ENCODE measurements at regions not wholly inside any gene's neighbourhood (a gene's known extent, or its start where the extent isn't known, plus 50 kb on each side); places are given as distances from the start of the nearest gene placed in this dataset.

GRCh38 chr10:117781216-117781831, 238.8 kb downstream of the EMX2 start:
- ATAC-seq (ENCODE audit: insufficient read depth, low read depth) (no peak), DNase-seq (no peak)
- TF ChIP-seq, protein P1, sequence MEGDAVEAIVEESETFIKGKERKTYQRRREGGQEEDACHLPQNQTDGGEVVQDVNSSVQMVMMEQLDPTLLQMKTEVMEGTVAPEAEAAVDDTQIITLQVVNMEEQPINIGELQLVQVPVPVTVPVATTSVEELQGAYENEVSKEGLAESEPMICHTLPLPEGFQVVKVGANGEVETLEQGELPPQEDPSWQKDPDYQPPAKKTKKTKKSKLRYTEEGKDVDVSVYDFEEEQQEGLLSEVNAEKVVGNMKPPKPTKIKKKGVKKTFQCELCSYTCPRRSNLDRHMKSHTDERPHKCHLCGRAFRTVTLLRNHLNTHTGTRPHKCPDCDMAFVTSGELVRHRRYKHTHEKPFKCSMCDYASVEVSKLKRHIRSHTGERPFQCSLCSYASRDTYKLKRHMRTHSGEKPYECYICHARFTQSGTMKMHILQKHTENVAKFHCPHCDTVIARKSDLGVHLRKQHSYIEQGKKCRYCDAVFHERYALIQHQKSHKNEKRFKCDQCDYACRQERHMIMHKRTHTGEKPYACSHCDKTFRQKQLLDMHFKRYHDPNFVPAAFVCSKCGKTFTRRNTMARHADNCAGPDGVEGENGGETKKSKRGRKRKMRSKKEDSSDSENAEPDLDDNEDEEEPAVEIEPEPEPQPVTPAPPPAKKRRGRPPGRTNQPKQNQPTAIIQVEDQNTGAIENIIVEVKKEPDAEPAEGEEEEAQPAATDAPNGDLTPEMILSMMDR (IDR thresholded peaks at IDR 0.05; ENCODE audit: borderline replicate concordance, extremely low read depth, low read length, poor library complexity, severe bottlenecking) = no peak

GRCh38 chr10:117782276-117782675, 239.7 kb downstream of the EMX2 start:
- no peak for DNase-seq

More at GRCh38 chr10:117781216-117781831, 238.8 kb downstream of the EMX2 start:
- Histone ChIP-seq H3K9me3 (ENCODE audit: insufficient read depth, low read length, severe bottlenecking) (no peaks in the 10 kb centered on the region), H3K27me3 (ENCODE audit: insufficient read depth, low read length, poor library complexity) (no peaks in the 10 kb centered on the region), H4K20me1 (ENCODE audit: insufficient read depth, low read length) (no peaks in the 10 kb centered on the region), H3K27ac (ENCODE audit: low read length) (no peak overlapping the region), H2AFZ (ENCODE audit: low read depth, low read length) (no peak overlapping the region), H3K4me1 (ENCODE audit: insufficient read depth, low read length) (no peaks in the 10 kb centered on the region), H3K4me3 (ENCODE audit: low read depth in 1 of 2, low read length in 2 of 2) (no peak overlapping the region), H3K9ac (ENCODE audit: low read depth, low read length) (no peak overlapping the region), H3K36me3 (ENCODE audit: insufficient read depth, low read length) (no peaks in the 10 kb centered on the region), H3K79me2 (ENCODE audit: insufficient read depth, low read length) (no peaks in the 10 kb centered on the region), H3K4me2 (ENCODE audit: insufficient read depth, low read length) (no peak overlapping the region)

GRCh38 chr10:117783698-117784395, 241.3 kb downstream of the EMX2 start:
- TF ChIP-seq, protein P1 (IDR thresholded peaks at IDR 0.05; ENCODE audit: borderline replicate concordance, extremely low read depth, low read length, poor library complexity, severe bottlenecking) = no peak
- Histone ChIP-seq H2AFZ (ENCODE audit: low read depth, low read length) (no peak overlapping the region), H3K27ac (ENCODE audit: low read length) (no peak overlapping the region), H4K20me1 (ENCODE audit: insufficient read depth, low read length) (no peaks in the 10 kb centered on the region), H3K4me3 (ENCODE audit: low read depth in 1 of 2, low read length in 2 of 2) (no peak overlapping the region), H3K79me2 (ENCODE audit: insufficient read depth, low read length) (no peaks in the 10 kb centered on the region), H3K9ac (ENCODE audit: low read depth, low read length) (no peak overlapping the region), H3K9me3 (ENCODE audit: insufficient read depth, low read length, severe bottlenecking) (no peaks in the 10 kb centered on the region), H3K4me1 (ENCODE audit: insufficient read depth, low read length) (no peaks in the 10 kb centered on the region), H3K4me2 (ENCODE audit: insufficient read depth, low read length) (no peak overlapping the region), H3K36me3 (ENCODE audit: insufficient read depth, low read length) (no peaks in the 10 kb centered on the region), H3K27me3 (ENCODE audit: insufficient read depth, low read length, poor library complexity) (no peaks in the 10 kb centered on the region)
- ATAC-seq (ENCODE audit: insufficient read depth, low read depth) (no peak), DNase-seq (no peak)

More at GRCh38 chr10:117782276-117782675, 239.7 kb downstream of the EMX2 start:
- Histone ChIP-seq H3K79me2 (ENCODE audit: insufficient read depth, low read length) (no peaks in the 10 kb centered on the region), H3K27me3 (ENCODE audit: insufficient read depth, low read length, poor library complexity) (no peaks in the 10 kb centered on the region), H4K20me1 (ENCODE audit: insufficient read depth, low read length) (no peaks in the 10 kb centered on the region), H3K9me3 (ENCODE audit: insufficient read depth, low read length, severe bottlenecking) (no peaks in the 10 kb centered on the region), H3K36me3 (ENCODE audit: insufficient read depth, low read length) (no peaks in the 10 kb centered on the region), H3K4me2 (ENCODE audit: insufficient read depth, low read length) (no peak overlapping the region), H3K27ac (ENCODE audit: low read length) (no peak overlapping the region), H3K4me1 (ENCODE audit: insufficient read depth, low read length) (no peaks in the 10 kb centered on the region), H3K9ac (ENCODE audit: low read depth, low read length) (no peak overlapping the region), H2AFZ (ENCODE audit: low read depth, low read length) (no peak overlapping the region), H3K4me3 (ENCODE audit: low read depth in 1 of 2, low read length in 2 of 2) (no peak overlapping the region)
- no peak for ATAC-seq (ENCODE audit: insufficient read depth, low read depth)
- TF ChIP-seq EZH2 (IDR thresholded peaks at IDR 0.05; ENCODE audit: borderline replicate concordance, low read depth, low read length, severe bottlenecking) = no peak
- TF ChIP-seq, protein P1 (IDR thresholded peaks at IDR 0.05; ENCODE audit: borderline replicate concordance, extremely low read depth, low read length, poor library complexity, severe bottlenecking) = no peak
